Fibroblast of peridontal ligament (primary cell): ENCODE measurements at regions not wholly inside any gene's neighbourhood (a gene's known extent, or its start where the extent isn't known, plus 50 kb on each side); places are given as distances from the start of the nearest gene placed in this dataset.

Source experiments
- DNase-seq: peaks from one replicate; pipeline ENCODE4 v3.0.0-alpha.2; 2010; ENCODE audit errors: extremely low read depth

- DNase-seq = no peak
These were observed 745.3 kb downstream of the TUSC7 start for GRCh38 chr3:117454908-117455307.

DNA sequence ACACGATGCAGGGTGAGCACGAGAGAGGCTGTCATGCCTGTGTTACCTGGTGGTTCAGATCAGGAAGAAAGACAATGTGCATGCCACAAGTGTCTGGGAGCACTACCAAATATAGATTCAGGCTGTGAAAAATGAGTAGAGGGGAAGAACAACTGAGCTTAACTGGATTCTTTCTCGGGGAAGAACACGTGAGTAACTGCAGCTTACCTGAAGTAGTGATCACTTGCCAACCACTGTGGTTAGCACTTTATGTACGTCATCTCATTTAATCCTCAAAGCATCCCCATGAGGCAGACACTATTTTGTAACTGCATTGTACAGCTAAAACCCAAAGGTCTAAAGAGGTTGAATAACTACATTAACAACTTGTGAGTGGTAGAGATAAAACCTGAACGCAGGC, 746.2 kb downstream of the TUSC7 start:
- DNase-seq = no peak

DNA sequence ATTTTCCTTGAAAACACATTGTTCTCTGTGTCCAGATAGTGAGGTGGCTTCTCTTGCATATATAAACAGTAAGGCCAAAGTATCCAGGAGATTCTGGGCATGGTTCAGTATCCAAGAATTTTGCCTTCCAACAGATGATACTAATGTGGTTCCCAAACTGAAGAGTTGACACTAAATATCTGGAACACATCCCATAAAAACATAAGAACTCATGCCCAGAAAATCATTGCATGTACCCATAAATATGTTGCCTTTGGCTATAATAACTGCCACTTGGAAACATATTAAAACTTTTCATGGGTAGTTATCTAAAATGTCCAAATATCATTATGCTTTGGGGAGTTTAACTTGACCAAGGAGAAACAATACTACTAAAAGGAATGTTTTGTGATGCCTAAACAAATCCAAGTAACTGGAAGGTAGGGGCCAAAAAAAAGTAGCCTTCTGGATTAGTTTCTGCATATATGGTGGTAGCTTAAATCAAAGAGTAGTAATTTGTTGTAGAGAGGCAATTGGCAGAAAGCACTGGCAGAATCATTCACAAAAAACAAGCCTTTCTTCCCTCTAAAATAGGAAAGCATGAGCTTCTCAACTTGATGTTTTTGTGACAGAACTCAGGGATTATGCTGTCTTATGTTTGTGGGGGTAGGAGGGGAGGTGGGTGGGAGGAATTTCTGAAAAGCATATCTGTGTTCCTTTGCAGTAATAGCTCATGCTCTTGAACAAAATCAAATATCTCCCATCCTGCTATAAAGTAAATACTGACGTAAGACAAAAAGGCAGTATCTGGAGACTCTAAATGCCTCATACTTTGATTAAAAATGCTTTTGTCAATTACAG, 753.9 kb downstream of the TUSC7 start:
- DNase-seq = peak; percentile 78

GRCh38 chr3:117471831-117472230, 762.3 kb downstream of the TUSC7 start:
- DNase-seq = no peak

DNA sequence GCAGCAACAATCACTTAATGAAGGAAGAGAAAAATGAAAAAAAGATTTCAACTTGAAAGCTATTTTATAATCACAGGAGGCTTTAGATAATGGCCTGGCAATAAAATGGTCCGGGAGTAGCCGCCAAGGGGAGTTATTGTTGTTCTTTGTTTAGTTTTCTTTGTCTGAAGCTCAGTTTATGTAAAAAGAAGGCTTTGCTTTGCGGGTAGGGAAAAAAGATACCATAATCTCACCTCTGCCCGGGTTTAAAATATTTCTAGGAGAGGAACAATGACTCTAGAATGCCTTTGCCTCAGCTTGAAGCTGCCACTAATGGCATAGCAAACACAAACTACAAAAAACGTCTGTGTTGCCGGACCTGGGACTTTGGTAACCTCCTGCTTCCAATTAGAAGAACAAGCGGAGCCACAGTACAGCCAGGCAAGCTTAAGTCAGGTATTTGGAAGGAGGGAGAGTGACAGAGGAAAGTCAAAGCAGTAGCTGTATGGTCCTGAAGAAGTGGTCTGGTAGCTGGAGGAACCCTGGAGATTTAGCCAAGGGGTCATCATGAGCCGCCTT, 764.5 kb downstream of the TUSC7 start:
- no peak for DNase-seq

DNA sequence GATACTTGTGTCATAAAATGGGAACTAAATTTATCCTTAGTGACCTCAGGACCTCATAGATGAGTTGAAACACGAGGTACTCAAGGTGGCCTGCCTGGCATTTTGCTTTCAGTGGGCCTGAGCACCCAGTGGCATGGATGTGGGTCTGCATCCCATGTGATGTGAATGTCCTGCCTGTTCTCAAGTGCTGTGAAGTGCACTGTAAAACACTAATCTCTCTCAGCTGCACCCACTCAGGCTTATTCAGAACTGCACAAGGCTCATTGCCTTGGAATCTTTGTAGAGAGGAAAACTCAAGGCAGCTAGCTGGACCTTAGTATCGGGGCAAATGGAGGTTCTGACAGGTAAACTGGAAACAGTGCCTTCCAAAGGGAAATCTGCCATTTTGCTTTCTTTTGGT, 767.0 kb downstream of the TUSC7 start:
- DNase-seq = no peak

- DNase-seq = no peak
These were observed 767.7 kb downstream of the TUSC7 start for GRCh38 chr3:117477214-117477755.

GRCh38 chr3:117479095-117479494, 769.5 kb downstream of the TUSC7 start:
- DNase-seq = no peak

DNA sequence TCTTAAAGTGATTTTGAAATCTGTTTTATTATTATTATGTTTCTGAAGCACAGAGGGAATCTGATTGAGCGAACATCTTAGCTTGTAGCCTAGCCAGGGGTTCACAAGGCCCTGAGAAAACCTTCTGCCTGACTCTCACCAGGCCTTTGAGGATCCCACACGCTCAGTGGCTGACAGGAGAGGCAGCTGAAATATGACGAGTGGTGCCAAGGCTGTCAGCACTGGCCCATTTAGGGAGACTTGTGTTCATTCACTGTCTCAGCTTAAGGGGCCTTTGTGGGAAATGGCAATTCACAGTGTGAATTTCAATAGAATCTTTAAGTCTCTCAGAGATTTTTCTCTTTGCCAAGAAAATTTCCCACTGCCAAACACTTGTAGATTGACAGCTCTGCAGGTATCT, 770.9 kb downstream of the TUSC7 start:
- no peak for DNase-seq

DNA sequence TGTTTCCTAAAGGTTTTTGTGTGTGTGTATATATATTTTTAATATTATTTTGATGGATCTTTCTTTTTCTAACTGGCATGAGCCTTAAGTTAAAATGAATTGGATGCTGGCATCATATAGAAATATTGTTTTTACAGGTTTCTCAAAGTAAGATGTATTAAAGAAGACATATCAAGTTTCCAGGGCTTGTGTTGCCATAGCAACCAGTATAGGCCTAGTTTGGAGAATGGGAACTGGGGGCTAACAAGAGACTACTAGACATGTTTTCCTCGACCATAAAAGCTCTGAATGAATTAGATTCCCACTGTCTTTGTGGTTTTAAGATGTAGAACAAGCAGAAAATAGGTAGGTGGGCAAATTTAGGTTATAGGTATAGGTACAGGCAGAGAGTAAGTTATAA, 771.4 kb downstream of the TUSC7 start:
- DNase-seq = no peak

GRCh38 chr3:117483839-117484238, 774.3 kb downstream of the TUSC7 start:
- DNase-seq = no peak

- no peak for DNase-seq
These were observed 776.3 kb downstream of the TUSC7 start for GRCh38 chr3:117485841-117486240.

DNA sequence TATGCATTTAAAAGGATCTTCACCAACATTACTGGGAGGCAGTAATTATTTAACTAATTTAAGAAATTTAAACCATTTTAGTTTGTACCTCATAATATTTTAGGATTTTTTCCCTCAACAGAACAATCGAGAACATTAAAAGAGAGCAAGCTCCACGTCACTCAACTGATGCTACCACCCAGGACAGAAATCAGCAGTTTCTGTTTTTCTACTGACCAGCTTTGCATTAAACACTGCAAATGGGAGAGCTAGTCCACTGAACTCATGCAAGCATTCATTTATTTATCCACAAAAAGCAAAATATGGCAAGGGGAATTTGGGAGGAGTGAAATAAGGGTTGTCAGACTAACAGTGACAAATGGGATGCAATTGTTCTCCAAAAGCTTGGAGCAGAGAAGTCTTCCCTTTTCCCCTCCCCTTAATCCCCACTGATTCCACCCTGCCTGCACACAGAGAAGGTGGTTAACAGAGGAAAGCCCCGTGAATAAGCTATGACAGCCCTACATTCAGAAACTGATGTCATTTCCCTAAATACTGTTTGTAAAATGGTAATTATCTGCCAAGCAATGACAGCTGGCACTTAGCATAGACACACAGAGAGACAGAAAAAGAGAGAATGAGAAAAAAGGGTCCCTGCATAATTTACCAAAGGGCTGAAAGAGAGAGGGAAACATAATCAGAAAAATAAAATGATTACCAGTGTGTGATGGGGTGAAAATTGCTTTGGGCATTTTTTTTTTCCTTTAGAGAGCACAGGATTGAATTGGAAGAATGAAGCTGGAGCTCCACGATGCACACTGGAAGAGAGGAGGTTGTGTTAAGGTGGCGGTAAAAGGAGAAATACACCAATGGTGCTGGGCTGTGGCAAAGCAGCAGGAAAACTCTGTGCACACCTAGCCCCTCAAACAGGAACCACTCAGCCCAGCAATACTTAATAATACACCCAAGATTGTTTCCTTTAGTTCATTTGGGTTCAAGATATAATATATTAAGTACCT, 777.4 kb downstream of the TUSC7 start:
- no peak for DNase-seq

GRCh38 chr3:117488983-117489382, 779.4 kb downstream of the TUSC7 start:
- DNase-seq = no peak

DNA sequence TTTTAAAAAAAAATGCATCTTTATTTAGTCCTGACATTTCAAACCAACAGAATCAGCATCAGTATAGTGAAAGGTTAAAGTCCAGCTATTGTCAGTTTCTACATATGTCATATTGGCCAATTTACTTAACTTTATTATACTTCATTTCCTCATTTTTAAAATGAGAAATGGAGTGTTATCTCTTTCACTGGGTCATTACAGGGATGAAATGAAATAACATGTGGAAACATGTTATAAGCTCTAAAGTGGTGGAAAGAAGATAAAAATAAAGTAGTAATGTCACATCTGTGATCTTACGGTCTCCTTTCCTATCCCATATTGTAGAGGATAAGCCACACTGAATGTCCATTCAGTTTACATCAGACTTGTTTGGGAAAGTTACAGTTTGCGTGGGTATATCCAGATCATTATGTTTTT, 780.1 kb downstream of the TUSC7 start:
- DNase-seq = no peak

GRCh38 chr3:117490716-117491115, 781.1 kb downstream of the TUSC7 start:
- DNase-seq = no peak

GRCh38 chr3:117495620-117496019, 786.0 kb downstream of the TUSC7 start:
- peak; percentile 30 for DNase-seq

- DNase-seq = peak; percentile 38
These were observed 789.8 kb downstream of the TUSC7 start for GRCh38 chr3:117499189-117499870.

GRCh38 chr3:117507958-117508357, 798.4 kb downstream of the TUSC7 start:
- DNase-seq = no peak

- DNase-seq = no peak
These were observed 800.3 kb downstream of the TUSC7 start for GRCh38 chr3:117509858-117510257.

- DNase-seq = peak; percentile 28
These were observed 800.8 kb downstream of the TUSC7 start for GRCh38 chr3:117510396-117510795.
